Neuron (in vitro differentiated cells): ENCODE measurements at regions not wholly inside any gene's neighbourhood (a gene's known extent, or its start where the extent isn't known, plus 50 kb on each side); places are given as distances from the start of the nearest gene placed in this dataset.

Experiments
- H2AFZ ChIP-seq: one replicate; pipeline ENCODE4 v1.6.1; 2013; ENCODE audit warnings: low read depth, mild to moderate bottlenecking, inconsistent platforms, low read length, moderate library complexity
- H3K27me3 ChIP-seq: one replicate; pipeline ENCODE4 v1.6.1; 2013; ENCODE audit warnings: low read length; ENCODE audit not compliant: insufficient read depth
- H3K36me3 ChIP-seq: one replicate; pipeline ENCODE4 v1.6.1; 2013; ENCODE audit warnings: low read length; ENCODE audit not compliant: insufficient read depth
- H3K4me1 ChIP-seq: one replicate; pipeline ENCODE4 v1.6.1; 2013; ENCODE audit warnings: low read length; ENCODE audit not compliant: insufficient read depth
- H3K4me3 ChIP-seq: 2 replicates; pipeline ENCODE4 v1.5.1; 2013; ENCODE audit warnings: mild to moderate bottlenecking, low read length, moderate library complexity
- H3K9me3 ChIP-seq: one replicate; pipeline ENCODE4 v1.6.1; 2013; ENCODE audit warnings: low read length

- no peaks in the 10 kb centered on the region for H3K4me1 ChIP-seq
- H3K36me3 ChIP-seq, result no peaks in the 10 kb centered on the region
- H2AFZ ChIP-seq, result no peak overlapping the region
- H3K27me3 ChIP-seq, result no peaks in the 10 kb centered on the region
- H3K9me3 ChIP-seq, result no peaks in the 10 kb centered on the region
- no peak overlapping the region for H3K4me3 ChIP-seq
Measured at GRCh38 chr4:37068580-37068979, 176.0 kb upstream of the NWD2 start.

GRCh38 chr4:37070041-37070440 is 174.5 kb upstream of the NWD2 start:
- Histone ChIP-seq H3K4me3 (no peak overlapping the region), H3K4me1 (no peaks in the 10 kb centered on the region), H3K9me3 (no peaks in the 10 kb centered on the region), H3K36me3 (no peaks in the 10 kb centered on the region), H2AFZ (no peak overlapping the region), H3K27me3 (no peaks in the 10 kb centered on the region)

GRCh38 chr4:37071576-37071975 is 173.0 kb upstream of the NWD2 start:
- Histone ChIP-seq H3K4me3 (no peak overlapping the region), H2AFZ (no peak overlapping the region), H3K36me3 (no peaks in the 10 kb centered on the region), H3K9me3 (no peaks in the 10 kb centered on the region), H3K27me3 (no peaks in the 10 kb centered on the region), H3K4me1 (no peaks in the 10 kb centered on the region)

- Histone ChIP-seq H2AFZ (no peak overlapping the region), H3K27me3 (no peaks in the 10 kb centered on the region), H3K4me3 (no peak overlapping the region), H3K4me1 (no peaks in the 10 kb centered on the region), H3K36me3 (no peaks in the 10 kb centered on the region), H3K9me3 (no peaks in the 10 kb centered on the region)
Measured at GRCh38 chr4:37073226-37073840, 171.2 kb upstream of the NWD2 start.

GRCh38 chr4:37082912-37083311 is 161.6 kb upstream of the NWD2 start:
- no peaks in the 10 kb centered on the region for H3K4me1 ChIP-seq
- H3K27me3 ChIP-seq, result no peaks in the 10 kb centered on the region
- H3K4me3 ChIP-seq, result no peak overlapping the region

GRCh38 chr4:37095925-37096324 is 148.6 kb upstream of the NWD2 start:
- H3K4me1 ChIP-seq, result no peaks in the 10 kb centered on the region
- H3K4me3 ChIP-seq, result no peak overlapping the region
- H2AFZ ChIP-seq, result no peak overlapping the region
- H3K36me3 ChIP-seq, result no peaks in the 10 kb centered on the region
- H3K9me3 ChIP-seq, result no peaks in the 10 kb centered on the region
- no peaks in the 10 kb centered on the region for H3K27me3 ChIP-seq

More at GRCh38 chr4:37082912-37083311, 161.6 kb upstream of the NWD2 start:
- H2AFZ ChIP-seq, result no peak overlapping the region
- no peaks in the 10 kb centered on the region for H3K36me3 ChIP-seq
- H3K9me3 ChIP-seq, result no peaks in the 10 kb centered on the region

- Histone ChIP-seq H2AFZ (no peak overlapping the region), H3K4me1 (no peaks in the 10 kb centered on the region), H3K36me3 (no peaks in the 10 kb centered on the region), H3K27me3 (no peaks in the 10 kb centered on the region), H3K9me3 (no peaks in the 10 kb centered on the region), H3K4me3 (no peak overlapping the region)
Measured at GRCh38 chr4:37101182-37101581, 143.4 kb upstream of the NWD2 start.

GRCh38 chr4:37101686-37102085 is 142.9 kb upstream of the NWD2 start:
- no peaks in the 10 kb centered on the region for H3K9me3 ChIP-seq
- no peaks in the 10 kb centered on the region for H3K27me3 ChIP-seq
- H3K4me1 ChIP-seq, result no peaks in the 10 kb centered on the region
- no peak overlapping the region for H2AFZ ChIP-seq
- H3K4me3 ChIP-seq, result no peak overlapping the region
- no peaks in the 10 kb centered on the region for H3K36me3 ChIP-seq

GRCh38 chr4:37109756-37110155 is 134.8 kb upstream of the NWD2 start:
- H3K36me3 ChIP-seq, result no peaks in the 10 kb centered on the region
- no peak overlapping the region for H2AFZ ChIP-seq
- no peaks in the 10 kb centered on the region for H3K27me3 ChIP-seq
- no peaks in the 10 kb centered on the region for H3K4me1 ChIP-seq
- no peaks in the 10 kb centered on the region for H3K9me3 ChIP-seq
- no peak overlapping the region for H3K4me3 ChIP-seq

GRCh38 chr4:37124800-37125199 is 119.7 kb upstream of the NWD2 start:
- no peaks in the 10 kb centered on the region for H3K36me3 ChIP-seq
- H3K4me3 ChIP-seq, result no peak overlapping the region
- no peaks in the 10 kb centered on the region for H3K4me1 ChIP-seq
- no peak overlapping the region for H2AFZ ChIP-seq
- H3K9me3 ChIP-seq, result no peaks in the 10 kb centered on the region
- no peaks in the 10 kb centered on the region for H3K27me3 ChIP-seq

GRCh38 chr4:37126051-37126450 is 118.5 kb upstream of the NWD2 start:
- no peaks in the 10 kb centered on the region for H3K27me3 ChIP-seq
- no peaks in the 10 kb centered on the region for H3K36me3 ChIP-seq
- no peak overlapping the region for H2AFZ ChIP-seq
- no peaks in the 10 kb centered on the region for H3K9me3 ChIP-seq
- H3K4me3 ChIP-seq, result no peak overlapping the region
- H3K4me1 ChIP-seq, result no peaks in the 10 kb centered on the region

- Histone ChIP-seq H3K36me3 (no peaks in the 10 kb centered on the region), H3K4me3 (no peak overlapping the region), H3K9me3 (no peaks in the 10 kb centered on the region), H2AFZ (no peak overlapping the region), H3K27me3 (no peaks in the 10 kb centered on the region), H3K4me1 (no peaks in the 10 kb centered on the region)
Measured at GRCh38 chr4:37130465-37130864, 114.1 kb upstream of the NWD2 start.

GRCh38 chr4:37132351-37132974 is 112.1 kb upstream of the NWD2 start:
- Histone ChIP-seq H2AFZ (no peak overlapping the region), H3K9me3 (no peaks in the 10 kb centered on the region), H3K27me3 (no peaks in the 10 kb centered on the region), H3K4me1 (no peaks in the 10 kb centered on the region), H3K36me3 (no peaks in the 10 kb centered on the region), H3K4me3 (no peak overlapping the region)

GRCh38 chr4:37132975-37133360 is 111.6 kb upstream of the NWD2 start:
- H3K4me1 ChIP-seq, result no peaks in the 10 kb centered on the region
- no peaks in the 10 kb centered on the region for H3K9me3 ChIP-seq
- no peaks in the 10 kb centered on the region for H3K27me3 ChIP-seq
- H3K36me3 ChIP-seq, result no peaks in the 10 kb centered on the region
- H3K4me3 ChIP-seq, result no peak overlapping the region
- H2AFZ ChIP-seq, result no peak overlapping the region
